AG04449 (cell line): ENCODE measurements at regions not wholly inside any gene's neighbourhood (a gene's known extent, or its start where the extent isn't known, plus 50 kb on each side); places are given as distances from the start of the nearest gene placed in this dataset.
"Not testable (repeated sequence)": the region's sequence is repeated elsewhere in the genome, so short reads cannot be mapped to it uniquely, and the experiment has no call there.

Source experiments
- CTCF ChIA-PET: fragments of 350-600 bp; formaldehyde crosslinking; extraction: SDS; loops from one replicate; lab custom pipeline; 2021; ENCODE audit warnings: antibody characterized with exemption; lab: Yijun Ruan, JAX
- POLR2A ChIA-PET: fragments of 400-600, 350-600 bp; formaldehyde crosslinking; extraction: SDS; loops from one replicate; lab custom pipeline; 2020; ENCODE audit warnings: antibody characterized with exemption, inconsistent platforms; lab: Yijun Ruan, JAX
- DNase-seq: peaks from one replicate; pipeline ENCODE4 v3.0.0-alpha.2; 2010; ENCODE audit warnings: low read depth, low spot score
- H3K4me3 ChIP-seq: 2 replicates; pipeline ENCODE4 v1.5.1; 2011; ENCODE audit warnings: low read depth, mild to moderate bottlenecking, control low read depth, low read length
- CTCF ChIP-seq: IDR thresholded peaks from one replicate; pipeline ENCODE4 v1.5.1; 2011; ENCODE audit warnings: mild to moderate bottlenecking, moderate library complexity, low read length, control low read depth, inconsistent platforms; ENCODE audit not compliant: insufficient read depth; ENCODE audit errors: missing control alignments

- TF ChIP-seq CTCF: no peak
- no peak for DNase-seq
- CTCF ChIA-PET: no interaction called here
- POLR2A ChIA-PET: no interaction called here
- H3K4me3 ChIP-seq: no peak overlapping the region
These were observed 92.7 kb upstream of the JARID2 start for GRCh38 chr6:15153191-15153590.

- CTCF ChIA-PET: no interaction called here
- H3K4me3 ChIP-seq: no peak overlapping the region
- POLR2A ChIA-PET: no interaction called here
- DNase-seq: no peak
- TF ChIP-seq CTCF: no peak
These were observed 88.4 kb upstream of the JARID2 start for GRCh38 chr6:15157479-15157878.

- ChIA-PET POLR2A (interaction anchor here (0.6 kb wide), 1 partner anchor 110 kb away, joined by 4 read pairs; no protein-coding TSS in a partner anchor), CTCF (no interaction called here)
- DNase-seq: no peak
- H3K4me3 ChIP-seq: no peak overlapping the region
- TF ChIP-seq CTCF: no peak
These were observed 86.8 kb upstream of the JARID2 start for GRCh38 chr6:15158821-15159619.

- ChIA-PET POLR2A (no interaction called here), CTCF (no interaction called here)
- TF ChIP-seq CTCF: no peak
- DNase-seq: no peak
- no peak overlapping the region for H3K4me3 ChIP-seq
These were observed 85.1 kb upstream of the JARID2 start for GRCh38 chr6:15160812-15161211.

GRCh38 chr6:15164855-15165254 is 81.0 kb upstream of the JARID2 start:
- POLR2A ChIA-PET, CTCF ChIA-PET, H3K4me3 ChIP-seq, DNase-seq: not testable (repeated sequence)

- H3K4me3 ChIP-seq: no peak overlapping the region
- ChIA-PET CTCF (no interaction called here), POLR2A (no interaction called here)
- no peak for TF ChIP-seq CTCF
- DNase-seq: no peak
These were observed 79.7 kb upstream of the JARID2 start for GRCh38 chr6:15166121-15166520.

GRCh38 chr6:15170126-15170525 is 75.7 kb upstream of the JARID2 start:
- ChIA-PET CTCF (no interaction called here), POLR2A (no interaction called here)
- no peak for TF ChIP-seq CTCF
- H3K4me3 ChIP-seq: no peak overlapping the region
- no peak for DNase-seq
